HL-60 (cell line): ENCODE measurements at regions not wholly inside any gene's neighbourhood (a gene's known extent, or its start where the extent isn't known, plus 50 kb on each side); places are given as distances from the start of the nearest gene placed in this dataset.

Experiments used
- DNase-seq, 2 experiments: peaks; one replicate each; pipeline ENCODE4 v3.0.0-alpha.2; 2010 to 2020; ENCODE audit warnings: low read depth in 1 of 2, low spot score in 1 of 2
- H3K27ac ChIP-seq: fragments of 250-450 bp; sonication (Bioruptor Pico); replicated peaks from 2 replicates; pipeline ENCODE4 v1.5.1; 2020; ENCODE audit warnings: mild to moderate bottlenecking, moderate library complexity
- H3K27me3 ChIP-seq: fragments of 250-450 bp; sonication (Bioruptor Pico); 2 replicates; pipeline ENCODE4 v1.5.1; 2021; ENCODE audit warnings: mild to moderate bottlenecking, moderate library complexity; ENCODE audit not compliant: insufficient read depth, poor library complexity, severe bottlenecking
- H3K4me3 ChIP-seq: replicated peaks from 2 replicates; pipeline ENCODE4 v1.5.1; 2011; ENCODE audit warnings: mild to moderate bottlenecking, control low read depth, low read length; ENCODE audit not compliant: insufficient read depth
- GABPA ChIP-seq: IDR thresholded peaks from 2 replicates; pipeline ENCODE4 v1.6.1; 2012; ENCODE audit warnings: low read depth
- POLR2AphosphoS5 ChIP-seq: IDR thresholded peaks from 2 replicates; pipeline ENCODE4 v1.6.1; 2012; ENCODE audit warnings: low read depth
- REST ChIP-seq: IDR thresholded peaks from 2 replicates; pipeline ENCODE4 v1.6.1; 2012; ENCODE audit warnings: low read depth; ENCODE audit not compliant: insufficient replicate concordance
- SPI1 ChIP-seq: IDR thresholded peaks from 2 replicates; pipeline ENCODE4 v1.6.1; 2012; ENCODE audit warnings: low read depth, mild to moderate bottlenecking, borderline replicate concordance
- TF ChIP-seq, protein P1 (sequence below): IDR thresholded peaks from one replicate; pipeline ENCODE4 v1.5.1; 2011; ENCODE audit warnings: low read length, control low read depth, inconsistent platforms; ENCODE audit not compliant: insufficient read depth

DNA sequence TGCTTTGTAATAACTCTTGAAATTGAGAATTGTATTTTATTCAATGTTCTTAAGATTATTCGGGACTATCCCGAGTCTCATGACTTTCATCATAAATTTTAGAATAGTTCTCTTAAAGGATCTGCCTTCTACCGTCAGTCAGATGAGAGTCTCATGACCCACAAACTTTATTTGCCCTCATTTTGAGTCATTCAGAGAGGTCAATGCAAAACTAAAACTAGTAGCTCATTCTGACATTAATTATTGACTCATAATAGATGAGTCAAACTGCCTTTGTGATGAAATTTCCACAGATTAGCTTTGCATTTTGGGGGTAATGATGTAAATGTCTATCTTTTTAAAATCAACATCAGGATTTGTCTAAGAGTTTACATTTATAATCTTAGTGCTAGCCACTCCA lies 1527.3 kb downstream of the TECRL start:
- Histone ChIP-seq H3K27me3 (no peaks in the 10 kb centered on the region), H3K4me3 (no peak overlapping the region), H3K27ac (no peak overlapping the region)
- DNase-seq, result no peak
- no peak for TF ChIP-seq POLR2AphosphoS5
- no peak for TF ChIP-seq REST
- no peak for TF ChIP-seq GABPA
- no peak for TF ChIP-seq SPI1
- TF ChIP-seq, protein P1, sequence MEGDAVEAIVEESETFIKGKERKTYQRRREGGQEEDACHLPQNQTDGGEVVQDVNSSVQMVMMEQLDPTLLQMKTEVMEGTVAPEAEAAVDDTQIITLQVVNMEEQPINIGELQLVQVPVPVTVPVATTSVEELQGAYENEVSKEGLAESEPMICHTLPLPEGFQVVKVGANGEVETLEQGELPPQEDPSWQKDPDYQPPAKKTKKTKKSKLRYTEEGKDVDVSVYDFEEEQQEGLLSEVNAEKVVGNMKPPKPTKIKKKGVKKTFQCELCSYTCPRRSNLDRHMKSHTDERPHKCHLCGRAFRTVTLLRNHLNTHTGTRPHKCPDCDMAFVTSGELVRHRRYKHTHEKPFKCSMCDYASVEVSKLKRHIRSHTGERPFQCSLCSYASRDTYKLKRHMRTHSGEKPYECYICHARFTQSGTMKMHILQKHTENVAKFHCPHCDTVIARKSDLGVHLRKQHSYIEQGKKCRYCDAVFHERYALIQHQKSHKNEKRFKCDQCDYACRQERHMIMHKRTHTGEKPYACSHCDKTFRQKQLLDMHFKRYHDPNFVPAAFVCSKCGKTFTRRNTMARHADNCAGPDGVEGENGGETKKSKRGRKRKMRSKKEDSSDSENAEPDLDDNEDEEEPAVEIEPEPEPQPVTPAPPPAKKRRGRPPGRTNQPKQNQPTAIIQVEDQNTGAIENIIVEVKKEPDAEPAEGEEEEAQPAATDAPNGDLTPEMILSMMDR, result no peak

DNA sequence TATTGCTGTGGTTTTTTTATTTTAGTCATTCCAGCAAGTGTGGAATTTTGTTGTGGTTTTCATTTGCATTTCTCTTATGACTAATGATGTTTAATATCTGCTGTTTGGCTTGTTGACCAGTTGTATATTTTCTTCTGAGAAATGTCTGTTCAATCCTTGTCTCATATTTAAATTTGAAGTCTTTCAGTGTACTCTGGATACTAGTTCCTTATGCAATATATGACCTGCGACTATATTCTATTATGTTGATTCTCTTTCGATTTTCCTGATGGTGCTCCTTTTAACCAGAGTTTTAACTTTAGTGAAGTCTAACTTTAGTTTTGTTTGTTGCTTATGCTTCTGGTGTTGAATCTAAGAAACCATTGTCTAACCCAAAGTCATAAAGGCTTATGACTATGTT lies 1528.0 kb downstream of the TECRL start:
- Histone ChIP-seq H3K27ac (no peak overlapping the region), H3K27me3 (no peaks in the 10 kb centered on the region), H3K4me3 (no peak overlapping the region)
- no peak for DNase-seq
- TF ChIP-seq GABPA (no peak), SPI1 (no peak), POLR2AphosphoS5 (no peak), REST (no peak)
- TF ChIP-seq, protein P1, result no peak

DNA sequence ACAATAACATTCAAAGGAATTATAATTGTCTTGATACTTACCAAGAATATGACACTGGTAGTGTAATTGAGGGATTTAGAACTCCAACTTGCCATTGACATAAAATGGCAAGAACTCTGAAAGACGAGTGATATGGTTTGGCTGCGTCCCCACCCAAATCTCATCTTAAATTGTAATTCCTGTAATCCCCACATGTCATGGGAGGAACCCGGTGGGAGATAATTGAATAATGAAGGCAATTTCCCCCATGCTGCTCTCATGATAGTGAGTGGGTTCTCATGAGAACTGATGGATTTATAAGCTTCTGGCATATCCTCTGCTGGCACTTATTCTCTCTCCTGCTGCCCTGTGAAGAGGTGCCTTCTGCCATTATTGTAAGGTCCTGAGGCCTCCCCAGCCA lies 1536.4 kb downstream of the TECRL start:
- H3K27me3 ChIP-seq, result no peaks in the 10 kb centered on the region
- H3K4me3 ChIP-seq, result no peak overlapping the region
- H3K27ac ChIP-seq, result no peak overlapping the region
- DNase-seq, result no peak
- no peak for TF ChIP-seq REST
- TF ChIP-seq SPI1, result no peak
- TF ChIP-seq POLR2AphosphoS5, result no peak
- TF ChIP-seq, protein P1, result no peak
- TF ChIP-seq GABPA, result no peak
